ENCODE measurements at regions not wholly inside any gene's neighbourhood (a gene's known extent, or its start where the extent isn't known, plus 50 kb on each side); places are given as distances from the start of the nearest gene placed in this dataset.

GRCh38 chr11:15697437-15698236, 582.9 kb downstream of the INSC start:
- no peak for DNase-seq (ENCODE audit: low spot score)
- TF ChIP-seq, protein P1, sequence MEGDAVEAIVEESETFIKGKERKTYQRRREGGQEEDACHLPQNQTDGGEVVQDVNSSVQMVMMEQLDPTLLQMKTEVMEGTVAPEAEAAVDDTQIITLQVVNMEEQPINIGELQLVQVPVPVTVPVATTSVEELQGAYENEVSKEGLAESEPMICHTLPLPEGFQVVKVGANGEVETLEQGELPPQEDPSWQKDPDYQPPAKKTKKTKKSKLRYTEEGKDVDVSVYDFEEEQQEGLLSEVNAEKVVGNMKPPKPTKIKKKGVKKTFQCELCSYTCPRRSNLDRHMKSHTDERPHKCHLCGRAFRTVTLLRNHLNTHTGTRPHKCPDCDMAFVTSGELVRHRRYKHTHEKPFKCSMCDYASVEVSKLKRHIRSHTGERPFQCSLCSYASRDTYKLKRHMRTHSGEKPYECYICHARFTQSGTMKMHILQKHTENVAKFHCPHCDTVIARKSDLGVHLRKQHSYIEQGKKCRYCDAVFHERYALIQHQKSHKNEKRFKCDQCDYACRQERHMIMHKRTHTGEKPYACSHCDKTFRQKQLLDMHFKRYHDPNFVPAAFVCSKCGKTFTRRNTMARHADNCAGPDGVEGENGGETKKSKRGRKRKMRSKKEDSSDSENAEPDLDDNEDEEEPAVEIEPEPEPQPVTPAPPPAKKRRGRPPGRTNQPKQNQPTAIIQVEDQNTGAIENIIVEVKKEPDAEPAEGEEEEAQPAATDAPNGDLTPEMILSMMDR (IDR thresholded peaks at IDR 0.05; ENCODE audit: extremely low read depth, missing control alignments) = no peak

DNA sequence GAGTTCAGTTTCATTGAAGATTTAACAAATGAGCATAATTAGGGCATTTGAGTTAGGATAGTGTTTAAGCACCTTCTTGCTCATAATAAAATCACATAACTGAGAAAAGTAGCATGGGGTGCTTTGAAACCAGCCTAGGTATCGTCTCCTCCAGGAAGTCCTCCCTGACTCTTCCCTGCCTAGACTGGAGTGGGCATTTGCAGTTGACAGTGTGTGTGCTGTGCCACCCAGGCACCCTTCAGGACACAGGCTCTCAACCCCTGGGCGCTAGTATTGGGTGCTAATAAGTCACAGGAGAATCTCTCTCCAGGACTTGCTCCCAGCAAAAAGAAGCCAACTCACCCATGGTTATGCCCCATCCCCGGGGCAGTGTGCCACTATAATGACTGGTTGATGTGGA, 584.1 kb downstream of the INSC start:
- TF ChIP-seq, protein P1 (IDR thresholded peaks at IDR 0.05; ENCODE audit: extremely low read depth, missing control alignments) = no peak
- DNase-seq (ENCODE audit: low spot score) = no peak

- no peak for DNase-seq (ENCODE audit: low spot score)
- TF ChIP-seq, protein P1 (IDR thresholded peaks at IDR 0.05; ENCODE audit: extremely low read depth, missing control alignments) = no peak
Observed at GRCh38 chr11:15699978-15700377, 585.3 kb downstream of the INSC start.

GRCh38 chr11:15700456-15700855, 585.7 kb downstream of the INSC start:
- TF ChIP-seq, protein P1 (IDR thresholded peaks at IDR 0.05; ENCODE audit: extremely low read depth, missing control alignments) = no peak
- no peak for DNase-seq (ENCODE audit: low spot score)

DNA sequence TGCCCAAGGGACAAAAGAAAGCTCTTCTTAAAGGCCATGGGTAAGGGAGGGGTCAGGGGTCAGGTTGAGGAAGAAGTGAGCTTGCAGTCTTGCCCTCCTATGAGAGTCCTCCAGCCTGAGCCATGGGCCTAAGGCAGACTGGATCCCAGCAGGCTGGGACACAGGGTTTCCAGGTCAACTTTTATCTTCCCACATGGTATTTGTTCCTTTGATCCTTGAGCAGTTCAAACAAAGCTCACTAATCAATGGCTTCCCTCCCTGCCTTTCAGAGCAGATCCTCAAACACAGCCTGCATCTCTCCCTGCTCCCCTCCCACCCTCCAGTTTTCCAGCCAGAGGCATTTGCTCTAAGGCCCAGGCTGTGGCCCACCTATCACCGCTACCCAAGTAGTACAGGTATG, 589.3 kb downstream of the INSC start:
- TF ChIP-seq, protein P1 (IDR thresholded peaks at IDR 0.05; ENCODE audit: extremely low read depth, missing control alignments) = no peak
- no peak for DNase-seq (ENCODE audit: low spot score)

DNA sequence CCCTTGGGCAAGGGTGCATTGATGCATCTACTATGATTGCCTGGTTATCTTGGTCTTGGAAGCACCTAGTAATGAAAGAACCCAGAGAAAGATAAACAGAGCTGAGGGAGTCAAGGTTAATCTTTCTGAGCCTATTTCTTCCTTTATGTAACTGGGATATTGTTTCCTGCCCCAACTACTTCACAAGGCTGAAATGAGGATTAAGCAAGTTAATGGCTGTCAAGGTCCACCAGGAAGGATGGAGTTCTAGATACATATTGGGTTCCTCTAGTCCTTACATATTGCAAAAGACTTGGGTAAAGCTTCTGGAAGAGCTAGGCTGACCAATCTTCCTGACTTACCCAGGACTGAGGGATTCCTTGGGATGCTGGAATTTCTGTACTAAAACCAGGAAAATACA, 589.8 kb downstream of the INSC start:
- TF ChIP-seq, protein P1 (IDR thresholded peaks at IDR 0.05; ENCODE audit: extremely low read depth, missing control alignments) = no peak
- no peak for DNase-seq (ENCODE audit: low spot score)

DNA sequence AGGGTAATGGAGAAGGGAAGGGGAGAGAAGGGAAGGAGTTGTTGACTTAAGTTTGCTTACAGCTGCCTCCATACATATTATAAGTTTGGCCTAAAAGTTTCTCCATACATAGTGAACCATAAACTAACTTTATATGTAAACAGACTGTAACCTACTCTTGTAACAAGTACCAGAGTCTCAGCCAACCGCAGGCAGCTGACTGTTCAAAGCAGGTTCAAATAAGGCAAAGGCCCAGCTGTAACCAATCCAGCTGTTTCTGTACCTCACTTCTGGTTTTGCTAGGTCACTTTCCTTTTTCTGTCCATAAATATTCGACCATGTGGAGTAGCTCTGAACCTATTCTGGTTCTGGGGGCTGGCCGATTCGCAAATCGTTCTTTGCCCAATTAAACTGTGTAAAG, 591.2 kb downstream of the INSC start:
- TF ChIP-seq, protein P1 (IDR thresholded peaks at IDR 0.05; ENCODE audit: extremely low read depth, missing control alignments) = no peak
- DNase-seq (ENCODE audit: low spot score) = no peak

Data from GM20000 (cell line).